Neural cell (in vitro differentiated cells): ENCODE measurements at regions not wholly inside any gene's neighbourhood (a gene's known extent, or its start where the extent isn't known, plus 50 kb on each side); places are given as distances from the start of the nearest gene placed in this dataset.
A peak's percentile ranks its signal among the peaks of the same experiment; 100 is the strongest.

Experiments used
- H2AFZ ChIP-seq: fragments of 200-600, 300-800 bp; sonication (generic), shearing (Covaris generic); 2 replicates; pipeline ENCODE4 v1.6.0; 2014; ENCODE audit warnings: low read depth, mild to moderate bottlenecking, antibody characterized with exemption, low read length, moderate library complexity
- H3F3A ChIP-seq: fragments of 200-600 bp; shearing (Covaris generic); 2 replicates; pipeline ENCODE4 v1.6.1; 2016; ENCODE audit warnings: mild to moderate bottlenecking, moderate library complexity, mixed read lengths, antibody characterized with exemption, low read length; ENCODE audit not compliant: insufficient read depth, poor library complexity, severe bottlenecking
- H3K27ac ChIP-seq: fragments of 200-600, 300-800 bp; sonication (generic), shearing (Covaris generic); 2 replicates; pipeline ENCODE4 v1.5.1; 2014; ENCODE audit warnings: mild to moderate bottlenecking, low read length, moderate library complexity
- H3K27me3 ChIP-seq: fragments of 300-800, 200-600 bp; sonication (generic), shearing (Covaris generic); 2 replicates; pipeline ENCODE4 v1.6.0; 2014; ENCODE audit warnings: mild to moderate bottlenecking, low read depth, low read length, moderate library complexity; ENCODE audit not compliant: insufficient read depth
- H3K36me3 ChIP-seq: fragments of 300-800, 200-600 bp; sonication (generic), shearing (Covaris generic); 2 replicates; pipeline ENCODE4 v1.5.1; 2014; ENCODE audit warnings: mild to moderate bottlenecking, antibody characterized with exemption, low read length, moderate library complexity; ENCODE audit not compliant: insufficient read depth
- H3K4me2 ChIP-seq: fragments of 300-800, 200-600 bp; sonication (generic), shearing (Covaris generic); 2 replicates; pipeline ENCODE4 v1.6.0; 2014; ENCODE audit warnings: mild to moderate bottlenecking, low read length
- H3K4me3 ChIP-seq: fragments of 300-800, 200-600 bp; sonication (generic), shearing (Covaris generic); 2 replicates; pipeline ENCODE4 v1.5.1; 2014; ENCODE audit warnings: mild to moderate bottlenecking, low read length, moderate library complexity
- H3K79me2 ChIP-seq: fragments of 200-600 bp; shearing (Covaris generic); replicated peaks from 2 replicates; pipeline ENCODE4 v1.6.0; 2014; ENCODE audit warnings: mild to moderate bottlenecking, low read length, moderate library complexity; ENCODE audit not compliant: insufficient read depth
- H3K9ac ChIP-seq: fragments of 300-800, 200-600 bp; sonication (generic), shearing (Covaris generic); 2 replicates; pipeline ENCODE4 v1.6.1; 2016; ENCODE audit warnings: mild to moderate bottlenecking, low read length, mixed read lengths
- H3K9me2 ChIP-seq: fragments of 200-600 bp; shearing (Covaris generic); 2 replicates; pipeline ENCODE4 v1.6.1; 2016; ENCODE audit warnings: mild to moderate bottlenecking, low read length, mixed read lengths; ENCODE audit not compliant: insufficient read depth
- H3K9me3 ChIP-seq: fragments of 200-600, 300-800 bp; sonication (generic), shearing (Covaris generic); 2 replicates; pipeline ENCODE4 v1.6.1; 2016; ENCODE audit warnings: mild to moderate bottlenecking, mixed run types, low read length, moderate library complexity, mixed read lengths
- H4K20me1 ChIP-seq: fragments of 200-600 bp; shearing (Covaris generic); 2 replicates; pipeline ENCODE4 v1.6.1; 2016; ENCODE audit warnings: mild to moderate bottlenecking, mixed run types; ENCODE audit not compliant: insufficient read depth
- EP300 ChIP-seq: fragments of 450-650 bp; conservative IDR thresholded peaks from 2 replicates; pipeline ENCODE4 v1.6.1; 2014; ENCODE audit warnings: antibody characterized with exemption, mild to moderate bottlenecking, moderate library complexity; ENCODE audit not compliant: poor library complexity, severe bottlenecking
- EZH2 ChIP-seq: fragments of 200-600, 300-800 bp; shearing (Covaris generic), sonication (generic); IDR thresholded peaks from 2 replicates; pipeline ENCODE4 v1.6.1; 2014; ENCODE audit warnings: antibody characterized with exemption, low read length, borderline replicate concordance, mild to moderate bottlenecking; ENCODE audit not compliant: insufficient read depth, poor library complexity, severe bottlenecking
- MXI1 ChIP-seq: fragments of 450-650 bp; conservative IDR thresholded peaks from 2 replicates; pipeline ENCODE4 v1.6.1; 2014; ENCODE audit warnings: antibody characterized with exemption, mild to moderate bottlenecking; ENCODE audit not compliant: poor library complexity, severe bottlenecking
- POLR2AphosphoS5 ChIP-seq: IDR thresholded peaks from 2 replicates; pipeline ENCODE4 v1.6.1; 2012
- RAD21 ChIP-seq: fragments of 450-650 bp; conservative IDR thresholded peaks from 2 replicates; pipeline ENCODE4 v1.6.1; 2014; ENCODE audit warnings: antibody characterized with exemption, mild to moderate bottlenecking, moderate library complexity
- SMC3 ChIP-seq: fragments of 450-650 bp; conservative IDR thresholded peaks from 2 replicates; pipeline ENCODE4 v1.6.1; 2014; ENCODE audit warnings: antibody characterized with exemption, mild to moderate bottlenecking, moderate library complexity; ENCODE audit not compliant: poor library complexity
- TAF1 ChIP-seq: IDR thresholded peaks from 2 replicates; pipeline ENCODE4 v1.6.1; 2012; ENCODE audit warnings: low read depth
- TF ChIP-seq, protein P1 (sequence below): fragments of 450-650 bp; IDR thresholded peaks from 2 replicates; pipeline ENCODE4 v1.5.1; 2014; ENCODE audit warnings: antibody characterized with exemption, mild to moderate bottlenecking, moderate library complexity; ENCODE audit not compliant: poor library complexity, severe bottlenecking
- TF ChIP-seq, protein P2 (sequence below): IDR thresholded peaks from 2 replicates; pipeline ENCODE4 v1.6.1; 2012; ENCODE audit warnings: borderline replicate concordance

DNA sequence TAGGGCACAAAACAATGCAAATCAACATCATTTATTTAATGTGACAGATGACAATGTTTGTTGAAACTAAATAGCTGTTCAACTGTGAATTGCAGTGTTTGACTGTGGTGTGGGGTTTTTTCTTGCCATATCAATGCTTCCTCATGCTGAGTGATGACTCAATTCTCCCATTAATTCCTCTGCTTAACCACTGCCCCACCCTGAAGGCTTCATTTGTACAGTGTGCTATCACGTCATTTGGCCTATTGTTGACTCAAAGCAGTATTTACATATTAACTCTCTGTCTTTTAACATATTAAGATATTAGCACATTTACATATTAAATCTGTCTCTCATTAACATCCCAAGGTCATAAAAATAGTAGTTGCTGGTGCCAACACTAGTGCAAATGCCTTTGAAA, 164.8 kb upstream of the NRXN3 start:
- Histone ChIP-seq H3K79me2 (no peaks in the 10 kb centered on the region), H3K27me3 (no peaks in the 10 kb centered on the region), H3K4me3 (no peak overlapping the region), H3K4me2 (no peak overlapping the region), H3K27ac (no peak overlapping the region), H4K20me1 (no peaks in the 10 kb centered on the region), H3K9me2 (no peaks in the 10 kb centered on the region), H2AFZ (no peak overlapping the region), H3K36me3 (no peaks in the 10 kb centered on the region), H3K9ac (no peak overlapping the region), H3K9me3 (no peaks in the 10 kb centered on the region), H3F3A (peaks cover 3% of the 10 kb centered on the region)
- TF ChIP-seq, protein P1, sequence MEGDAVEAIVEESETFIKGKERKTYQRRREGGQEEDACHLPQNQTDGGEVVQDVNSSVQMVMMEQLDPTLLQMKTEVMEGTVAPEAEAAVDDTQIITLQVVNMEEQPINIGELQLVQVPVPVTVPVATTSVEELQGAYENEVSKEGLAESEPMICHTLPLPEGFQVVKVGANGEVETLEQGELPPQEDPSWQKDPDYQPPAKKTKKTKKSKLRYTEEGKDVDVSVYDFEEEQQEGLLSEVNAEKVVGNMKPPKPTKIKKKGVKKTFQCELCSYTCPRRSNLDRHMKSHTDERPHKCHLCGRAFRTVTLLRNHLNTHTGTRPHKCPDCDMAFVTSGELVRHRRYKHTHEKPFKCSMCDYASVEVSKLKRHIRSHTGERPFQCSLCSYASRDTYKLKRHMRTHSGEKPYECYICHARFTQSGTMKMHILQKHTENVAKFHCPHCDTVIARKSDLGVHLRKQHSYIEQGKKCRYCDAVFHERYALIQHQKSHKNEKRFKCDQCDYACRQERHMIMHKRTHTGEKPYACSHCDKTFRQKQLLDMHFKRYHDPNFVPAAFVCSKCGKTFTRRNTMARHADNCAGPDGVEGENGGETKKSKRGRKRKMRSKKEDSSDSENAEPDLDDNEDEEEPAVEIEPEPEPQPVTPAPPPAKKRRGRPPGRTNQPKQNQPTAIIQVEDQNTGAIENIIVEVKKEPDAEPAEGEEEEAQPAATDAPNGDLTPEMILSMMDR = no peak
- no peak for TF ChIP-seq RAD21
- TF ChIP-seq, protein P2, sequence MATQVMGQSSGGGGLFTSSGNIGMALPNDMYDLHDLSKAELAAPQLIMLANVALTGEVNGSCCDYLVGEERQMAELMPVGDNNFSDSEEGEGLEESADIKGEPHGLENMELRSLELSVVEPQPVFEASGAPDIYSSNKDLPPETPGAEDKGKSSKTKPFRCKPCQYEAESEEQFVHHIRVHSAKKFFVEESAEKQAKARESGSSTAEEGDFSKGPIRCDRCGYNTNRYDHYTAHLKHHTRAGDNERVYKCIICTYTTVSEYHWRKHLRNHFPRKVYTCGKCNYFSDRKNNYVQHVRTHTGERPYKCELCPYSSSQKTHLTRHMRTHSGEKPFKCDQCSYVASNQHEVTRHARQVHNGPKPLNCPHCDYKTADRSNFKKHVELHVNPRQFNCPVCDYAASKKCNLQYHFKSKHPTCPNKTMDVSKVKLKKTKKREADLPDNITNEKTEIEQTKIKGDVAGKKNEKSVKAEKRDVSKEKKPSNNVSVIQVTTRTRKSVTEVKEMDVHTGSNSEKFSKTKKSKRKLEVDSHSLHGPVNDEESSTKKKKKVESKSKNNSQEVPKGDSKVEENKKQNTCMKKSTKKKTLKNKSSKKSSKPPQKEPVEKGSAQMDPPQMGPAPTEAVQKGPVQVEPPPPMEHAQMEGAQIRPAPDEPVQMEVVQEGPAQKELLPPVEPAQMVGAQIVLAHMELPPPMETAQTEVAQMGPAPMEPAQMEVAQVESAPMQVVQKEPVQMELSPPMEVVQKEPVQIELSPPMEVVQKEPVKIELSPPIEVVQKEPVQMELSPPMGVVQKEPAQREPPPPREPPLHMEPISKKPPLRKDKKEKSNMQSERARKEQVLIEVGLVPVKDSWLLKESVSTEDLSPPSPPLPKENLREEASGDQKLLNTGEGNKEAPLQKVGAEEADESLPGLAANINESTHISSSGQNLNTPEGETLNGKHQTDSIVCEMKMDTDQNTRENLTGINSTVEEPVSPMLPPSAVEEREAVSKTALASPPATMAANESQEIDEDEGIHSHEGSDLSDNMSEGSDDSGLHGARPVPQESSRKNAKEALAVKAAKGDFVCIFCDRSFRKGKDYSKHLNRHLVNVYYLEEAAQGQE = no peak
- TF ChIP-seq SMC3 = no peak
- no peak for TF ChIP-seq MXI1
- TF ChIP-seq EZH2 = no peak
- TF ChIP-seq POLR2AphosphoS5 = no peak
- no peak for TF ChIP-seq TAF1
- TF ChIP-seq EP300 = no peak

DNA sequence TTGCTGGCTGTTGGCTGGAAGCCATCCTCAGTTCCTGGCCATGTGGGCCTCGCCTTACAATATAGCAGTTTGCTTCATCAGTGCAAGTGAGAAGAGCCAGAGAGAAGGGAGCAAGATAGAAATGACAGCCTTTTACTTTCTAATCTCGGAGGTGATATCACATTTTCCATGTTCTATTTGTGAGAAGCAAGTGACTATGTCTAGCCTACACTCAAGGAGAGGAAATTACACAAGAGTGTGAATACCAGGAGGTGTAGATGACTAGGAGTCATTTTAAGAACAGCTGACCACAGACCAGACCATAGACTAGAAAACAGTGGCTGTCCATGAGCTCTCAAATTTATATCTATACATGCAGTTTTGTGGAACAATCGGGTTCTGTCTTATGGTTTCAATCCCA, 163.0 kb upstream of the NRXN3 start:
- TF ChIP-seq MXI1 (no peak), POLR2AphosphoS5 (no peak), EP300 (no peak), RAD21 (no peak), SMC3 (no peak), TAF1 (no peak), EZH2 (no peak)
- TF ChIP-seq, protein P1 = no peak
- TF ChIP-seq, protein P2 = no peak
- H3K27ac ChIP-seq = peak overlapping the region; percentile 69
- H3K9ac ChIP-seq = peak overlapping the region; percentile 3
- H3K9me3 ChIP-seq = no peaks in the 10 kb centered on the region
- H3K27me3 ChIP-seq = no peaks in the 10 kb centered on the region
- no peak overlapping the region for H2AFZ ChIP-seq
- no peak overlapping the region for H3K4me2 ChIP-seq
- no peaks in the 10 kb centered on the region for H4K20me1 ChIP-seq
- no peaks in the 10 kb centered on the region for H3K79me2 ChIP-seq
- H3K36me3 ChIP-seq = no peaks in the 10 kb centered on the region
- H3K4me3 ChIP-seq = no peak overlapping the region
- no peaks in the 10 kb centered on the region for H3K9me2 ChIP-seq
- H3F3A ChIP-seq = peaks cover 3% of the 10 kb centered on the region
